Endodermal cell (in vitro differentiated cells): ENCODE measurements at regions not wholly inside any gene's neighbourhood (a gene's known extent, or its start where the extent isn't known, plus 50 kb on each side); places are given as distances from the start of the nearest gene placed in this dataset.

Source experiments
- DNase-seq: peaks from one replicate; pipeline ENCODE4 v3.0.0-alpha.2; 2017
- H3K27ac ChIP-seq: 2 replicates; pipeline ENCODE4 v1.5.1; 2013; ENCODE audit warnings: mild to moderate bottlenecking, low read depth, low read length, moderate library complexity
- H3K27me3 ChIP-seq: 2 replicates; pipeline ENCODE4 v1.6.1; 2013; ENCODE audit warnings: mild to moderate bottlenecking, low read length, moderate library complexity; ENCODE audit not compliant: insufficient read depth, control insufficient read depth, poor library complexity, severe bottlenecking
- H3K36me3 ChIP-seq: 2 replicates; pipeline ENCODE4 v1.7.0; 2013; ENCODE audit warnings: mild to moderate bottlenecking, low read length, moderate library complexity; ENCODE audit not compliant: control insufficient read depth, insufficient read depth
- H3K4me1 ChIP-seq: one replicate; pipeline ENCODE4 v1.7.0; 2013; ENCODE audit warnings: low read length; ENCODE audit not compliant: control insufficient read depth, insufficient read depth
- H3K4me3 ChIP-seq: 2 replicates; pipeline ENCODE4 v1.5.1; 2013; ENCODE audit warnings: mild to moderate bottlenecking, low read length, moderate library complexity
- H3K9ac ChIP-seq: 2 replicates; pipeline ENCODE4 v1.6.1; 2013; ENCODE audit warnings: mild to moderate bottlenecking, low read length, moderate library complexity; ENCODE audit not compliant: poor library complexity, severe bottlenecking; ENCODE audit errors: extremely low read depth
- H3K9me3 ChIP-seq: 2 replicates; pipeline ENCODE4 v1.6.1; 2013; ENCODE audit warnings: mild to moderate bottlenecking, low read length, moderate library complexity; ENCODE audit not compliant: control insufficient read depth
- H3K27ac Mint-ChIP-seq: 2 replicates; pipeline ENCODE4 v1.8.0; 2020; ENCODE audit warnings: mixed read lengths
- H3K27me3 Mint-ChIP-seq: 2 replicates; pipeline ENCODE4 v1.8.0; 2021; ENCODE audit warnings: mild to moderate bottlenecking, mixed read lengths; ENCODE audit not compliant: insufficient read depth
- H3K36me3 Mint-ChIP-seq: 2 replicates; pipeline ENCODE4 v1.8.0; 2020; ENCODE audit warnings: low read depth, mixed read lengths
- H3K4me1 Mint-ChIP-seq: 2 replicates; pipeline ENCODE4 v1.8.0; 2020; ENCODE audit warnings: mixed read lengths
- H3K4me3 Mint-ChIP-seq: 2 replicates; pipeline ENCODE4 v1.8.0; 2020; ENCODE audit warnings: mild to moderate bottlenecking, moderate library complexity, mixed read lengths
- H3K9me3 Mint-ChIP-seq: 2 replicates; pipeline ENCODE4 v1.8.0; 2020; ENCODE audit warnings: mild to moderate bottlenecking, mixed read lengths
- CTCF ChIP-seq: fragments of 200-600 bp; sonication (generic); conservative IDR thresholded peaks from 2 replicates; pipeline ENCODE4 v1.5.0; 2021; ENCODE audit warnings: antibody characterized with exemption, mild to moderate bottlenecking
- WGBS, 2 experiments: methylation state at CpG; one replicate each; pipeline versions ENCODE4 v1.1.5 to v1.1.7; 2013; ENCODE audit warnings: missing lambda C conversion rate in 2 of 2, mixed read lengths in 1 of 2; ENCODE audit not compliant: insufficient coverage in 1 of 2, insufficient read length in 1 of 2; 5-methylcytosine and 5-hydroxymethylcytosine counted together

- H3K4me3 Mint-ChIP-seq: no peak overlapping the region
- Histone ChIP-seq H3K4me3 (no peak overlapping the region), H3K27me3 (no peaks in the 10 kb centered on the region), H3K9ac (no peak overlapping the region), H3K4me1 (no peaks in the 10 kb centered on the region), H3K9me3 (no peaks in the 10 kb centered on the region), H3K36me3 (no peaks in the 10 kb centered on the region), H3K27ac (no peak overlapping the region)
- H3K27me3 Mint-ChIP-seq: no peaks in the 10 kb centered on the region
- no peak for TF ChIP-seq CTCF
- no peaks in the 10 kb centered on the region for H3K9me3 Mint-ChIP-seq
- H3K4me1 Mint-ChIP-seq: peaks cover 14% of the 10 kb centered on the region
- no peak overlapping the region for H3K27ac Mint-ChIP-seq
- no peak for DNase-seq
- H3K36me3 Mint-ChIP-seq: no peaks in the 10 kb centered on the region
Measured at GRCh38 chr2:195606179-195606578, 50.8 kb upstream of the SLC39A10 start.

GRCh38 chr2:195604706-195605105, 52.3 kb upstream of the SLC39A10 start:
- Mint-ChIP-seq H3K4me1 (peaks cover 16% of the 10 kb centered on the region), H3K36me3 (no peaks in the 10 kb centered on the region), H3K9me3 (no peaks in the 10 kb centered on the region), H3K27ac (no peak overlapping the region), H3K4me3 (no peak overlapping the region), H3K27me3 (no peaks in the 10 kb centered on the region)
- TF ChIP-seq CTCF: no peak
- 95% methylated on average over 4 of the region's 5 CpGs; no CpG with 5 or more reads in 1 of the 2 experiments for WGBS, 2 experiments
- no peaks in the 10 kb centered on the region for H3K4me1 ChIP-seq
- no peak overlapping the region for H3K27ac ChIP-seq
- H3K9me3 ChIP-seq: no peaks in the 10 kb centered on the region
- no peaks in the 10 kb centered on the region for H3K36me3 ChIP-seq
- no peak overlapping the region for H3K4me3 ChIP-seq
- no peaks in the 10 kb centered on the region for H3K27me3 ChIP-seq
- no peak for DNase-seq
- H3K9ac ChIP-seq: no peak overlapping the region

GRCh38 chr2:195603998-195604397, 53.0 kb upstream of the SLC39A10 start:
- Mint-ChIP-seq H3K27me3 (no peaks in the 10 kb centered on the region), H3K4me1 (peaks cover 17% of the 10 kb centered on the region), H3K4me3 (no peak overlapping the region), H3K36me3 (no peaks in the 10 kb centered on the region), H3K9me3 (no peaks in the 10 kb centered on the region), H3K27ac (peak overlapping the region; percentile 28)
- TF ChIP-seq CTCF: no peak
- Histone ChIP-seq H3K36me3 (no peaks in the 10 kb centered on the region), H3K27me3 (no peaks in the 10 kb centered on the region), H3K4me1 (no peaks in the 10 kb centered on the region), H3K9ac (no peak overlapping the region), H3K27ac (no peak overlapping the region), H3K9me3 (no peaks in the 10 kb centered on the region), H3K4me3 (no peak overlapping the region)
- 95 to 97% methylated on average over 3 to 4 of the region's 4 CpGs for whole genome bisulfite sequencing, 2 experiments
- DNase-seq: no peak
